NCI-H2196 (cell line): ENCODE measurements at regions not wholly inside any gene's neighbourhood (a gene's known extent, or its start where the extent isn't known, plus 50 kb on each side); places are given as distances from the start of the nearest gene placed in this dataset.

ENCODE experiments used
- DNase-seq: peaks from one replicate; lab custom pipeline; 2025; ENCODE audit not compliant: unreplicated experiment; lab: John Stamatoyannopoulos, UW

GRCh38 chr10:104505521-104506042 lies 135.5 kb upstream of the SORCS3 start:
- DNase-seq, result no peak

- no peak for DNase-seq
Measured at GRCh38 chr10:104509981-104510380, 131.1 kb upstream of the SORCS3 start.

DNA sequence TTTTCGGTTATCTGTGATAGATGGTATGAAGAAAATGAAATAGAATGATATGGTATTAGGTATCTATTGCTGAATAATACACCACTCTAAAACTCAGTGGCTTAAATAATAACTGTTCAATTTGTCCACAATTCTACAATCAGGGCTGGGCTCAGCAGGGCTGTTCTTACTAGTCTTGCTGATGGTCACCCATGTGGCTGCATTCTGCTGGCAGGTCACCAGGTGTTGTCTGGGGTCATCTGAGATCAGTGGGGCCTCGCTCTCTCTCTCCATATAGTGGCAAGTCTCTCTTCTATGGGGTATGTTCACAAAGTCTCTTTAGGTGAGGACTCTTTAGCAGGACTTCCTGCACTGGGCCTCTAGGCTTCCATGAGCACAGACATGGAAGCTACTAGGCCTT lies 130.4 kb upstream of the SORCS3 start:
- no peak for DNase-seq

- no peak for DNase-seq
Measured at GRCh38 chr10:104512800-104513199, 128.3 kb upstream of the SORCS3 start.

GRCh38 chr10:104515678-104516199 lies 125.4 kb upstream of the SORCS3 start:
- DNase-seq, result no peak

GRCh38 chr10:104516986-104517385 lies 124.1 kb upstream of the SORCS3 start:
- no peak for DNase-seq

DNA sequence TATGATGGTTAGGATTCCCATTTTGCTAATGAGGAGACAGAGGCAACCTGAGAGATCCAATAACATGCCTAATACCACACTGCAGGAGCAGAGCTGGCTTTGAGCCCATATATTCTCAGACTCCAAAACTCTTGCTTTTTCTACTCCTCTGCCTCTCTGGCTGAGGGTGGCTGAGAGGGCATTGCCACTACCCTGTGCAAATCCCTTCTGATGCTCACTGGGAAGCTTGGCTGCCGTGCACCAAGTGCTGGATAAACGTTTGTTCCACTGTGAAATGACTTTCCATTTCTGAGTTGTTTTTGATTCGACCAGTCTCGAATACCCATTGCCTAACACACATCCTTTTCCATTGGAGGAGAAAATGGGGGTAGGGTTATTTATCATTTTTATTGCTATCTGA lies 123.1 kb upstream of the SORCS3 start:
- DNase-seq, result no peak

DNA sequence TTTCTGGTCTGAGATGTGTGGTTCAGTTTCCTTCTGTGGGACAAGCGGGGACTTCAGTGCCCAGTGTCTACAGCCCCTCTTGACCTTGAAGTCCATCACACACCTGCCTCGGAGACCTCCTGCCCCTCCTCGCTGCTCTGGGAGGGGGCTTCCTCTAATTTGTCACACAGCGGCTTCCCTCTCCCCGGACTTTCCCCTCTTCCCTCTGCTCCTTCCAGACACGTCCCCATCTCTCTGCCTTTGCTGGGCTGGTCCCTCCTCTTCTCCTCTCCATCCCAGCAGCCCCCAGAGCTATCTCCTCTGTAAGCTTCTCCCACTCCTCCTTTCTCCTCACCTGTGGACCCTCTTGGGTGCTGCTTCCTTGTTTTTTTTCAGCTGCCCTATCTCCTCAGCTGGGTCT lies 122.2 kb upstream of the SORCS3 start:
- no peak for DNase-seq

DNA sequence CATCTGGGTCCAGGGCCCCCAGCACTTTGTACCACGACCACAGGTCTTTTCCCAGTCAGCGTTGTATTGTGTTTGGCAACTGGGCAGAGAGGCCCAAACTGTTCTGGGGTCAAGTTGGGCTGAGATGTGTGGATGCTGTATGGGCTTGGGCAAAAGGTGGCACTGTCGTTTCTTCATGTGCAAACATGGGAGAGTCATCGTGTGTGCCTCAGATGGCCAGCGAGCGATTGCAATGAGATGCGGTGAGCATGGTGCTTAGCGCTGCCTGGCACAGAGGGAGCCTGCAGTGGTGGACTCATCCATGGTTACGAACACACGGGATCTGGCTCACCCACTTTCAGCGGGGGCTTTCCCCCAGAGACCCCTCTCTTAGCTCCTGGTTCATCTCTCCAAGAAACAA lies 120.4 kb upstream of the SORCS3 start:
- no peak for DNase-seq

- DNase-seq, result no peak
Measured at GRCh38 chr10:104521901-104522694, 119.0 kb upstream of the SORCS3 start.

DNA sequence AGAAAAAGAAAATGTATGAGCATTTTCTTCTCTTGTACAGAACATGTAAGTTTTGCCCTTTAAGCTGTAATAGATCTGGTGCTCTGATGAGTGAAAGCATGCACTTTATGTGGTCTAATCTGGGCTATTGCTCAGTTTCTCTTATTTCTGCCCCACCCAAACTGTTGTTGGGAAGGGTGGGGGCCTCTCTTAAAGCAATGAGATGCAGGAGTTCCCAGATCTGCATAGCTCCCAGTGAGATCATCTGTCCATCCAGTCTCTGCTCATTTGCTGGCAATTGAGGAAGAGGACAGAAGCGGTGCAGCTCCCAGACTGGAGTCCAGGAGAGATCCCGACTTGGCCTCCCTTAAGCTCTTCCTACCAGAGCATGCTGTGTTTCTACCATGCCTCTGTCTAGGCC lies 114.9 kb upstream of the SORCS3 start:
- DNase-seq, result no peak

- no peak for DNase-seq
Measured at GRCh38 chr10:104527013-104527412, 114.1 kb upstream of the SORCS3 start.

DNA sequence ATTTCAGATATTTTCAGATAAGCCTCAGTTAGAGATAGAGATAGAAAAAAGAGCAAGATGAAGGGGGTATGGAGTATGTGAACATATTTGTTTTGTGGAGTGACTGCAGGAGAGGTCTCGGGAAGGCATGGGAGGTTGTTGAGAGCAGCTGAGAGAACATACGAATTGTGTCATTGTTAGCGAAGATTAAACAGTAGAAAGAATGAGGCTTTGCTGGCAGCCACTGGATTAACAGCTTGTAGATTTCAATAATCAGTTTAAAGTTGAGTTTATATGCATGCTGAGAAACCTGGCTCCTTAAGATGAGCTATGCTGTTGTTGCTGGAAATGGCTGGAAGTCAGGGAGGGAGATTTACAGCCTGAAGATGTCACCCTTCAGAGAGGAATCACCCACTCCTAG lies 100.9 kb upstream of the SORCS3 start:
- DNase-seq, result no peak

DNA sequence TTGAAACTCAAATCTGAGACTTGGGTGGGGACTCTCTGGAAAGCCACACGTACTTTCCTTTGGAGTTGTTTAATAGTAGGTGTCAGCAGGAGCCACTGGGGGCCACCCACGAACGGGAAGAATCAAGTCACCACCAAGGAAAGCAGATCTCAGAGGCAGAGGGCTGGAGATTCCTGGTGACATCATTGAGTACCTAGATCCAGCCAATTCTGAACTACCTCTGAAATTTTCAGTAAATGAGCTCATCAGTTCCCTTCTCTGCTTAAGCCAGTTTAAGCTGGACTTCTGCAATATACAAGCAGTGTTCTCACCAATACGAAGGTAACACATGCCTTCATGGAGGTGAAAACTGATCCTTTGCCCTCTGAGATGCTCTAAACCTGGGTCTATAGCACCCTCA lies 99.3 kb upstream of the SORCS3 start:
- DNase-seq, result no peak

DNA sequence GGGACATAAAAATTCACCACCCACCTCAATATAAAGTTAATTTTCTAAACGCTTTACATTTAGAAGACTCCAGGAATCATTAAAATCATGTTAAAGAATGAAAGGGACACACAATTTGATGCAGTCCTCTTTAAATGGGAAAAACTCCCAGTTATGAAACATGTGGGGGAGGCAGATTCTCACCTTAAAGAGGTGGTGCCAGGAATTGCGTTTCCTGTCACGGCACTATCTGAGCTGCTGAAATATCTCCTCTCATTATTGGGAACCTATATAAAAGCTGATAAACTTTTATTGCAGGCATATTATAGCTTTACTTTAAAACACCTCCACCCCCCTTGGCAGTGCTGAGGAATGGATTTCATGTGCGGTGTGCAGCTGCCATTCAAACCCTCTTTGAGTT lies 94.8 kb upstream of the SORCS3 start:
- no peak for DNase-seq

DNA sequence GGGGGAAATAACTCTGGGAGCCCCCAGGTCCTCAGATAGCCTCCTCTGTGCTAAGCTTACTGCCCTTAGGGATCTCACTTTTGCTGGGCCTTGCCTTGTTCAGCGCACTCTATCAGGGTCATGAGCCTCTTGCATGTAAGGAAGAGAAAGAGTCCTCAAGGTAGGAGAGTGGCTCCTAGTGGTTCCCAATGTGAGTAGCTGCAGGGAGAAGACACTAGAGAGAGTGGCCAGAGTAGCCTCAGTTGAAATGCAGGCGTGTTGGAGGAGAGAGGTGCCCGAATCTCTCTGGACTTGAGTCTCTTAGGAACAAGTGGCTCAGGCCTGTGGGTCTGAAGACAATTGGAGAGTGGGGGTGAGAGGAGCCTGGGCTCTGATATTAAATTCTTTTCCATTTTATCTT lies 94.3 kb upstream of the SORCS3 start:
- no peak for DNase-seq

DNA sequence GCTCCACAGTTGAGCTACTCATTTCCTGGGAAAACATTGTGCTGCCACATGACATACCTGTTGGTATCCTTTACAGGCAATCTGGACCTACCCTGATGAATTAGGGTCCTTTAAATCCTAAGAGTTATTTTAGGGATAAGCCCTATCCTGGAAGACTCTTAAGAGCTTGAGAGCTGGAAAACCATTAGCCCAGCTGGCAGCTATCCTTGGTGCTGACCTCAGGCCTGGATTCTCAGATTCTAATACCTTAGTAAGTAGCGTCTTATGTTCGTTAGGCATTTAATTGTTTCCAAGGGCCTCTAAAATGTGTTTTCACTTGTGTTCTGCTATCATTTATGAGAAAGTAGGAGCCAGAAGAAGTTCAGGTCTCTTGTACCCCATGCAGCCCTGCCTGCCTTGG lies 93.0 kb upstream of the SORCS3 start:
- DNase-seq, result no peak

DNA sequence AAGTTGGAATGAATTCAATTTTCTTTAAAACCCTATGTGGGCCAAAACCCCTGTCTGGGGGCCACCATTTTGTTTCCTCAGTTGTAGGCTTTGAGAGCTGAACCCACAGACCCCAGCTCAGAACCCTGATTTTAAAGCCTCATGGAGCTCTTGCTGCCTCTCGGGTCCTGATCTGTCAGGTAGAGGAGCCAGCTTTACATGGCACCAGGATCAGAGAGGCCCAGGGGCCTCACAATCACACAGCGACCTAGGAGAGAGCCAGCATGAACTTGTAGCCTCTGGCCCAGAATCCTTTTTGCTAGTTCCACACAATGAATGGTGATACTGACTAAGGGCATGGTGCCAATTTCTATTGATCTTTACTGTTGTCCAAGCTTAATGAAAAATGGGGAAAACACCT lies 84.3 kb upstream of the SORCS3 start:
- DNase-seq, result no peak

DNA sequence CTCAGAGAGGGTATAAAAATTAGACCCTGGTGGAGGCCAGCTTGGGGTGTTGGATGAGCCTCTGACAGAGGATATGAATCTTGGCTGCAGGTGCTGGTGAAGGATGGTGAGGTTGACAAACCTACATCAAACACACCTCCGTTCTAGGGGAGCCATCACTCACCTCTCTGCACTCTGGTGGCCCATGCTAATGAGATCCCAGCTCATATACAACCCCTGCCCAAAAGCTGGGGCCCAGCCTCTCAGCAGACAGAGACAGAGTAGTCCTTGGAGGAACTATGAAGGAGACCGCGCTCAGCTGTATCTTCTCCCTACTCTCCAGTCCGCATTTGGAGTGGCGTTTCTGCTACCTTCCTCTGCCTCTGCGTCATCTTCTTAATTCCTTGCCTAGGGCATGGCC lies 83.1 kb upstream of the SORCS3 start:
- DNase-seq, result no peak

GRCh38 chr10:104559935-104560334 lies 81.2 kb upstream of the SORCS3 start:
- DNase-seq, result no peak

DNA sequence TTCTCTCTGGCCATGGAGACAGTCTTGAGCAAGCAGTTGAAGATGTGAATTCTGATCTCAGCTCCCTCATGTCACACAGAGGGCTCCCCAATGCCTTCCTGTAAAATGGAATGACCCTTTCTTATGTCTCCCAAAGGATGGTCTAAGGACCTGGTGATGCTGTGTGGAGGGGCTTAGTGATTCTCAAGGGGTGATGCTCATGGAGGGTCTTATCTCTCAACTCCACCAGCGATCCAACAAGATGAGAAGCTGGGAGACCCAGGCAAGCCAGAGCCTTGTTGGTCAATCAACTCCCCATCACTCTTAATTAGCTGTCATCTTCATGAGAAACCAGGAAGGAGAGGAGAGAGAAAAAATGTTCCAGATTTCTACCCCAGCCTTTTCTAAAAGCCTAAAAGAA lies 78.0 kb upstream of the SORCS3 start:
- DNase-seq, result no peak

- no peak for DNase-seq
Measured at GRCh38 chr10:104563548-104563947, 77.5 kb upstream of the SORCS3 start.

- DNase-seq, result no peak
Measured at GRCh38 chr10:104574427-104574826, 66.7 kb upstream of the SORCS3 start.
